WTC11 (cell line): ENCODE measurements at regions not wholly inside any gene's neighbourhood (a gene's known extent, or its start where the extent isn't known, plus 50 kb on each side); places are given as distances from the start of the nearest gene placed in this dataset.

Experiments
- ATAC-seq: fragments of 200-7000 bp; cut with Tn5 transposase; 2 replicates; pipeline ENCODE4 v1.10.0; 2021; ENCODE audit warnings: mild to moderate bottlenecking, moderate library complexity
- CTCF ChIA-PET: fragments of 300-600 bp; sonication (Branson Sonifier 250); formaldehyde crosslinking; loops from one replicate; lab custom pipeline; 2021; ENCODE audit warnings: antibody characterized with exemption; lab: Charles Lee
- POLR2A ChIA-PET: fragments of 350-600 bp; sonication (Branson Sonifier 250); formaldehyde crosslinking; loops from one replicate; lab custom pipeline; 2021; ENCODE audit warnings: antibody characterized with exemption; lab: Charles Lee
- DNase-seq: peaks from one replicate; pipeline ENCODE4 v3.0.0; 2021; ENCODE audit warnings: low spot score
- H3K27ac Mint-ChIP-seq: 2 replicates; pipeline ENCODE4 v1.8.0; 2021; ENCODE audit warnings: mixed read lengths
- H3K27me3 Mint-ChIP-seq: 2 replicates; pipeline ENCODE4 v1.8.0; 2021; ENCODE audit warnings: low read depth, mild to moderate bottlenecking, moderate library complexity, mixed read lengths
- H3K36me3 Mint-ChIP-seq: 2 replicates; pipeline ENCODE4 v1.8.0; 2021; ENCODE audit warnings: mixed read lengths
- H3K4me1 Mint-ChIP-seq: 2 replicates; pipeline ENCODE4 v1.8.0; 2022; ENCODE audit warnings: mixed read lengths
- H3K4me3 Mint-ChIP-seq: 2 replicates; pipeline ENCODE4 v1.8.0; 2021; ENCODE audit warnings: mild to moderate bottlenecking, moderate library complexity, mixed read lengths
- H3K9me3 Mint-ChIP-seq: 2 replicates; pipeline ENCODE4 v1.8.0; 2021; ENCODE audit warnings: mixed read lengths
- CBFB ChIP-seq: sonication (generic); formaldehyde crosslinking; IDR thresholded peaks from 2 replicates; pipeline ENCODE4 v1.8.1; 2022; ENCODE audit warnings: mild to moderate bottlenecking, low read depth, missing genetic modification reagents
- ESRRA ChIP-seq: sonication (generic); formaldehyde crosslinking; IDR thresholded peaks from 2 replicates; pipeline ENCODE4 v1.8.1; 2022; ENCODE audit warnings: mild to moderate bottlenecking, missing genetic modification reagents, borderline replicate concordance
- GRHL2 ChIP-seq: fragments of 250-450 bp; sonication (Bioruptor Pico); IDR thresholded peaks from 2 replicates; pipeline ENCODE4 v1.8.0; 2022; ENCODE audit warnings: mild to moderate bottlenecking, moderate library complexity; ENCODE audit not compliant: insufficient replicate concordance, severe bottlenecking
- JAZF1 ChIP-seq: fragments of 250-450 bp; sonication (Bioruptor Pico); IDR thresholded peaks from 2 replicates; pipeline ENCODE4 v1.9.0; 2021; ENCODE audit warnings: moderate library complexity, mild to moderate bottlenecking, inconsistent platforms
- KAT7 ChIP-seq: sonication (generic); formaldehyde crosslinking; IDR thresholded peaks from 2 replicates; pipeline ENCODE4 v1.8.1; 2023; ENCODE audit warnings: missing genetic modification reagents, mild to moderate bottlenecking, borderline replicate concordance
- RORB ChIP-seq: fragments of 250-450 bp; sonication (Bioruptor Pico); IDR thresholded peaks from 2 replicates; pipeline ENCODE4 v1.9.0; 2021; ENCODE audit warnings: mild to moderate bottlenecking
- SOX15 ChIP-seq: fragments of 250-450 bp; sonication (Bioruptor Pico); IDR thresholded peaks from 2 replicates; pipeline ENCODE4 v1.9.0; 2021; ENCODE audit warnings: mild to moderate bottlenecking
- ZNF138 ChIP-seq: sonication (generic); formaldehyde crosslinking; conservative IDR thresholded peaks from 2 replicates; pipeline ENCODE4 v1.8.1; 2022; ENCODE audit warnings: mild to moderate bottlenecking, moderate library complexity, missing genetic modification reagents
- ZNF219 ChIP-seq: sonication (generic); formaldehyde crosslinking; IDR thresholded peaks from 2 replicates; pipeline ENCODE4 v1.8.0; 2023; ENCODE audit warnings: missing genetic modification reagents, mild to moderate bottlenecking, borderline replicate concordance
- ZNF416 ChIP-seq: fragments of 250-450 bp; sonication (Bioruptor Pico); IDR thresholded peaks from 2 replicates; pipeline ENCODE4 v1.9.0; 2021; ENCODE audit warnings: mild to moderate bottlenecking, inconsistent platforms
- TF ChIP-seq, protein P1 (sequence below): sonication (generic); formaldehyde crosslinking; conservative IDR thresholded peaks from 2 replicates; pipeline ENCODE4 v1.8.1; 2022; ENCODE audit warnings: mild to moderate bottlenecking, missing genetic modification reagents
- TF ChIP-seq, protein P2 (sequence below): fragments of 250-450 bp; sonication (Bioruptor Pico); conservative IDR thresholded peaks from 2 replicates; pipeline ENCODE4 v1.9.0; 2021; ENCODE audit warnings: mild to moderate bottlenecking
- TF ChIP-seq, protein P3 (sequence below): sonication (generic); formaldehyde crosslinking; IDR thresholded peaks from 2 replicates; pipeline ENCODE4 v1.8.1; 2023; ENCODE audit warnings: mild to moderate bottlenecking, missing genetic modification reagents, moderate library complexity
- TF ChIP-seq, protein P4 (sequence below): sonication (generic); formaldehyde crosslinking; IDR thresholded peaks from 2 replicates; pipeline ENCODE4 v1.8.1; 2023; ENCODE audit warnings: mild to moderate bottlenecking, missing genetic modification reagents, moderate library complexity
- TF ChIP-seq, protein P5 (sequence below): sonication (generic); formaldehyde crosslinking; conservative IDR thresholded peaks from 2 replicates; pipeline ENCODE4 v1.8.1; 2023; ENCODE audit warnings: mild to moderate bottlenecking, low read depth, missing genetic modification reagents, moderate library complexity
- TF ChIP-seq, protein P6 (sequence below): fragments of 250-450 bp; sonication (Bioruptor Pico); IDR thresholded peaks from 2 replicates; pipeline ENCODE4 v1.8.0; 2021; ENCODE audit warnings: mild to moderate bottlenecking
- TF ChIP-seq, protein P7 (sequence below): fragments of 250-450 bp; sonication (Bioruptor Pico); IDR thresholded peaks from 2 replicates; pipeline ENCODE4 v1.9.0; 2021; ENCODE audit warnings: mild to moderate bottlenecking, borderline replicate concordance
- TF ChIP-seq, protein P8 (sequence below): fragments of 250-450 bp; sonication (Bioruptor Pico); IDR thresholded peaks from 2 replicates; pipeline ENCODE4 v1.9.0; 2021; ENCODE audit warnings: moderate library complexity, mild to moderate bottlenecking, inconsistent platforms, borderline replicate concordance

DNA sequence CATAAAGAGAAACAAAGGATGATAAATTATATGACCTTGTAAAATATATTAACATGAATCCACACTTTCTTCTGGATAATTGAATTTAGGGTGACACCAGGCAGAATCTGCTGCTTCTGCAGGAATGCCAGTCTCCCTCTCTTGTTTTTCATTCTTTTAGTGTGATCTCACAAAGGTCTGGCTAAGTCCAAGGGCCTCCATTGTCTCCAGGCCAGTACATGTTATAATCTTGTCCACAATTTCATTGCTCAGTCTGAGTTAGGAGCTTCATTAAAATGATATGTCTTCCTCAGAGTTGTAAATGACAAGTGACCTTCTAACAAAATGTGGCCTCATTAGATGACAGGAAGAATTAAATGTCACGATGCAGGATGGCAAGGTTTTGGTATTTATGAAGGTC is 110.2 kb downstream of the APOB start:
- Mint-ChIP-seq H3K4me1 (no peaks in the 10 kb centered on the region), H3K4me3 (no peak overlapping the region), H3K27ac (no peak overlapping the region), H3K36me3 (peaks cover 7% of the 10 kb centered on the region), H3K9me3 (peaks cover 19% of the 10 kb centered on the region), H3K27me3 (peaks cover 8% of the 10 kb centered on the region)
- TF ChIP-seq ZNF138 (no peak), CBFB (CRISPR knock-in tag) (no peak), ZNF416 (CRISPR knock-in tag) (no peak), KAT7 (CRISPR knock-in tag) (no peak), GRHL2 (CRISPR knock-in tag) (no peak), SOX15 (CRISPR knock-in tag) (no peak), JAZF1 (CRISPR knock-in tag) (no peak)
- TF ChIP-seq, protein P1, sequence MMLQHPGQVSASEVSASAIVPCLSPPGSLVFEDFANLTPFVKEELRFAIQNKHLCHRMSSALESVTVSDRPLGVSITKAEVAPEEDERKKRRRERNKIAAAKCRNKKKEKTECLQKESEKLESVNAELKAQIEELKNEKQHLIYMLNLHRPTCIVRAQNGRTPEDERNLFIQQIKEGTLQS (CRISPR knock-in tag) = no peak
- TF ChIP-seq, protein P2, sequence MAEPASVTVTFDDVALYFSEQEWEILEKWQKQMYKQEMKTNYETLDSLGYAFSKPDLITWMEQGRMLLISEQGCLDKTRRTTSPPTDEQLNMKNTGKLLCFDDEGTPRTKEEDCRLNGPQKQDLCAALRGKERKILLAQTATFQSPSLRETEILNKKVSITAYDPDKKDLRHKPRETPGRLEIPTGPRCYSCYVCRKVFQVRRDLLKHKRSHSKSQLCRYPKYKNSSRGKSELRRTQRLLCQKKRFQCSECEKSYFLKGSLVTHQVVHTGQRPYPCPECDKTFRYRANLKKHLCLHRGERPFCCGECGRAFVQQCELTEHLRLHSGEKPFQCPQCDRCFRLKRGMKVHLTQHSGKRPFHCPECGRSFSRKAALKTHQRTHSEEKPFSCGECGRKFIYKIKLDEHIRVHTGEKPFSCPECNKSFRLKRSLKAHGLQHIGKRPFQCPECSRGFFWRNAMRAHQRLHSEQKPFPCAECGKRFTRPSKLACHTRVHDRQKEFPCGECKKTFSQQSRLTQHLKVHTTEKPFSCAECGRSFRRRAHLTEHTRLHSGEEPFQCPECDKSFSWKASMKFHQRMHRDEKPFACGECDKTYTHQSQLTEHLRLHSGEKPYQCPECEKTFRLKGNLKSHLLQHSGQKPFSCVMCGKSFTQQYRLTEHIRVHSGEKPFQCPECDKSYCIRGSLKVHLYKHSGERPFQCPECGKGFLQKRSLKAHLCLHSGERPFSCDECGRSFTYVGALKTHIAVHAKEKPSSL (CRISPR knock-in tag) = no peak
- TF ChIP-seq, protein P3, sequence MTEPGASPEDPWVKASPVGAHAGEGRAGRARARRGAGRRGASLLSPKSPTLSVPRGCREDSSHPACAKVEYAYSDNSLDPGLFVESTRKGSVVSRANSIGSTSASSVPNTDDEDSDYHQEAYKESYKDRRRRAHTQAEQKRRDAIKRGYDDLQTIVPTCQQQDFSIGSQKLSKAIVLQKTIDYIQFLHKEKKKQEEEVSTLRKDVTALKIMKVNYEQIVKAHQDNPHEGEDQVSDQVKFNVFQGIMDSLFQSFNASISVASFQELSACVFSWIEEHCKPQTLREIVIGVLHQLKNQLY (CRISPR knock-in tag) = no peak
- no peak for DNase-seq
- CTCF ChIA-PET = interaction anchor here (1.2 kb wide), 1 partner anchor 30 kb away, joined by 3 read pairs; no protein-coding TSS in a partner anchor
- no peak for ATAC-seq
- POLR2A ChIA-PET = no interaction called here

DNA sequence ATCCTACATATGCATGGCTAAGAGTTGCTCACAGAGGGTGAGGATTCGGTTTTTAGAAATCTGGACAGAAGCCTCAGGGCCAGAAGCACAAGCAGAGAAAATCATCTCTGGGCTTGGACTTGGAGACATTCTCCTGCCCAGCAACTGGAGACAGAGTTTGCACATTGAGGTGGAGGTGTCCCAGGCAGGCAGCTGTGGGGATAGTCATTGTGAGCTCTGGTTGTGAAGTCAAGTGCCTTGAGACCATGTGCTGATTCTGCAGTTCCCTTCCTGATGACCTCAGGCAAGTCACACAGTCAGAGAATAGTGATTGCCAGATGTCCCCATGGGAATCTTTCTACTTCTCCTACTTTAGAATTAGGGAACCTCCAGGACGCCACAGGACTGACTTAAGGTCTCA is 108.4 kb upstream of the LDAH start:
- ATAC-seq = no peak
- POLR2A ChIA-PET = no interaction called here
- TF ChIP-seq RORB (CRISPR knock-in tag) = no peak
- TF ChIP-seq, protein P4, sequence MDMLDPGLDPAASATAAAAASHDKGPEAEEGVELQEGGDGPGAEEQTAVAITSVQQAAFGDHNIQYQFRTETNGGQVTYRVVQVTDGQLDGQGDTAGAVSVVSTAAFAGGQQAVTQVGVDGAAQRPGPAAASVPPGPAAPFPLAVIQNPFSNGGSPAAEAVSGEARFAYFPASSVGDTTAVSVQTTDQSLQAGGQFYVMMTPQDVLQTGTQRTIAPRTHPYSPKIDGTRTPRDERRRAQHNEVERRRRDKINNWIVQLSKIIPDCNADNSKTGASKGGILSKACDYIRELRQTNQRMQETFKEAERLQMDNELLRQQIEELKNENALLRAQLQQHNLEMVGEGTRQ (CRISPR knock-in tag) = no peak
- no peak for TF ChIP-seq SOX15 (CRISPR knock-in tag)
- TF ChIP-seq, protein P5, sequence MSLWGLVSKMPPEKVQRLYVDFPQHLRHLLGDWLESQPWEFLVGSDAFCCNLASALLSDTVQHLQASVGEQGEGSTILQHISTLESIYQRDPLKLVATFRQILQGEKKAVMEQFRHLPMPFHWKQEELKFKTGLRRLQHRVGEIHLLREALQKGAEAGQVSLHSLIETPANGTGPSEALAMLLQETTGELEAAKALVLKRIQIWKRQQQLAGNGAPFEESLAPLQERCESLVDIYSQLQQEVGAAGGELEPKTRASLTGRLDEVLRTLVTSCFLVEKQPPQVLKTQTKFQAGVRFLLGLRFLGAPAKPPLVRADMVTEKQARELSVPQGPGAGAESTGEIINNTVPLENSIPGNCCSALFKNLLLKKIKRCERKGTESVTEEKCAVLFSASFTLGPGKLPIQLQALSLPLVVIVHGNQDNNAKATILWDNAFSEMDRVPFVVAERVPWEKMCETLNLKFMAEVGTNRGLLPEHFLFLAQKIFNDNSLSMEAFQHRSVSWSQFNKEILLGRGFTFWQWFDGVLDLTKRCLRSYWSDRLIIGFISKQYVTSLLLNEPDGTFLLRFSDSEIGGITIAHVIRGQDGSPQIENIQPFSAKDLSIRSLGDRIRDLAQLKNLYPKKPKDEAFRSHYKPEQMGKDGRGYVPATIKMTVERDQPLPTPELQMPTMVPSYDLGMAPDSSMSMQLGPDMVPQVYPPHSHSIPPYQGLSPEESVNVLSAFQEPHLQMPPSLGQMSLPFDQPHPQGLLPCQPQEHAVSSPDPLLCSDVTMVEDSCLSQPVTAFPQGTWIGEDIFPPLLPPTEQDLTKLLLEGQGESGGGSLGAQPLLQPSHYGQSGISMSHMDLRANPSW (CRISPR knock-in tag) = no peak
- no peak for TF ChIP-seq ESRRA (CRISPR knock-in tag)
- TF ChIP-seq, protein P6, sequence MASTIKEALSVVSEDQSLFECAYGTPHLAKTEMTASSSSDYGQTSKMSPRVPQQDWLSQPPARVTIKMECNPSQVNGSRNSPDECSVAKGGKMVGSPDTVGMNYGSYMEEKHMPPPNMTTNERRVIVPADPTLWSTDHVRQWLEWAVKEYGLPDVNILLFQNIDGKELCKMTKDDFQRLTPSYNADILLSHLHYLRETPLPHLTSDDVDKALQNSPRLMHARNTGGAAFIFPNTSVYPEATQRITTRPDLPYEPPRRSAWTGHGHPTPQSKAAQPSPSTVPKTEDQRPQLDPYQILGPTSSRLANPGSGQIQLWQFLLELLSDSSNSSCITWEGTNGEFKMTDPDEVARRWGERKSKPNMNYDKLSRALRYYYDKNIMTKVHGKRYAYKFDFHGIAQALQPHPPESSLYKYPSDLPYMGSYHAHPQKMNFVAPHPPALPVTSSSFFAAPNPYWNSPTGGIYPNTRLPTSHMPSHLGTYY (CRISPR knock-in tag) = no peak
- TF ChIP-seq, protein P7, sequence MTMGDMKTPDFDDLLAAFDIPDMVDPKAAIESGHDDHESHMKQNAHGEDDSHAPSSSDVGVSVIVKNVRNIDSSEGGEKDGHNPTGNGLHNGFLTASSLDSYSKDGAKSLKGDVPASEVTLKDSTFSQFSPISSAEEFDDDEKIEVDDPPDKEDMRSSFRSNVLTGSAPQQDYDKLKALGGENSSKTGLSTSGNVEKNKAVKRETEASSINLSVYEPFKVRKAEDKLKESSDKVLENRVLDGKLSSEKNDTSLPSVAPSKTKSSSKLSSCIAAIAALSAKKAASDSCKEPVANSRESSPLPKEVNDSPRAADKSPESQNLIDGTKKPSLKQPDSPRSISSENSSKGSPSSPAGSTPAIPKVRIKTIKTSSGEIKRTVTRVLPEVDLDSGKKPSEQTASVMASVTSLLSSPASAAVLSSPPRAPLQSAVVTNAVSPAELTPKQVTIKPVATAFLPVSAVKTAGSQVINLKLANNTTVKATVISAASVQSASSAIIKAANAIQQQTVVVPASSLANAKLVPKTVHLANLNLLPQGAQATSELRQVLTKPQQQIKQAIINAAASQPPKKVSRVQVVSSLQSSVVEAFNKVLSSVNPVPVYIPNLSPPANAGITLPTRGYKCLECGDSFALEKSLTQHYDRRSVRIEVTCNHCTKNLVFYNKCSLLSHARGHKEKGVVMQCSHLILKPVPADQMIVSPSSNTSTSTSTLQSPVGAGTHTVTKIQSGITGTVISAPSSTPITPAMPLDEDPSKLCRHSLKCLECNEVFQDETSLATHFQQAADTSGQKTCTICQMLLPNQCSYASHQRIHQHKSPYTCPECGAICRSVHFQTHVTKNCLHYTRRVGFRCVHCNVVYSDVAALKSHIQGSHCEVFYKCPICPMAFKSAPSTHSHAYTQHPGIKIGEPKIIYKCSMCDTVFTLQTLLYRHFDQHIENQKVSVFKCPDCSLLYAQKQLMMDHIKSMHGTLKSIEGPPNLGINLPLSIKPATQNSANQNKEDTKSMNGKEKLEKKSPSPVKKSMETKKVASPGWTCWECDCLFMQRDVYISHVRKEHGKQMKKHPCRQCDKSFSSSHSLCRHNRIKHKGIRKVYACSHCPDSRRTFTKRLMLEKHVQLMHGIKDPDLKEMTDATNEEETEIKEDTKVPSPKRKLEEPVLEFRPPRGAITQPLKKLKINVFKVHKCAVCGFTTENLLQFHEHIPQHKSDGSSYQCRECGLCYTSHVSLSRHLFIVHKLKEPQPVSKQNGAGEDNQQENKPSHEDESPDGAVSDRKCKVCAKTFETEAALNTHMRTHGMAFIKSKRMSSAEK = no peak
- TF ChIP-seq, protein P8, sequence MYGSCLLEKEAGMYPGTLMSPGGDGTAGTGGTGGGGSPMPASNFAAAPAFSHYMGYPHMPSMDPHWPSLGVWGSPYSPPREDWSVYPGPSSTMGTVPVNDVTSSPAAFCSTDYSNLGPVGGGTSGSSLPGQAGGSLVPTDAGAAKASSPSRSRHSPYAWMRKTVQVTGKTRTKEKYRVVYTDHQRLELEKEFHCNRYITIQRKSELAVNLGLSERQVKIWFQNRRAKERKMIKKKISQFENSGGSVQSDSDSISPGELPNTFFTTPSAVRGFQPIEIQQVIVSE (CRISPR knock-in tag) = no peak
- no peak for TF ChIP-seq ZNF219

More for the DNA sequence above, 108.4 kb upstream of the LDAH start:
- no peak for DNase-seq
- peaks cover 19% of the 10 kb centered on the region for H3K36me3 Mint-ChIP-seq
- H3K4me3 Mint-ChIP-seq = no peak overlapping the region
- H3K9me3 Mint-ChIP-seq = peaks cover 41% of the 10 kb centered on the region
- H3K27me3 Mint-ChIP-seq = peaks cover 15% of the 10 kb centered on the region
- no peaks in the 10 kb centered on the region for H3K4me1 Mint-ChIP-seq
- CTCF ChIA-PET = no interaction called here
- no peak overlapping the region for H3K27ac Mint-ChIP-seq
